Mesendoderm (in vitro differentiated cells): ENCODE measurements at regions not wholly inside any gene's neighbourhood (a gene's known extent, or its start where the extent isn't known, plus 50 kb on each side); places are given as distances from the start of the nearest gene placed in this dataset.

Experiments
- DNase-seq: peaks from one replicate; pipeline ENCODE4 v3.0.0; 2013
- H2AK5ac ChIP-seq: 2 replicates; pipeline ENCODE4 v1.6.1; 2013; ENCODE audit warnings: low read length, inconsistent platforms
- H2BK120ac ChIP-seq: 2 replicates; pipeline ENCODE4 v1.6.1; 2013; ENCODE audit warnings: low read depth, mild to moderate bottlenecking, low read length, moderate library complexity, mixed read lengths
- H2BK15ac ChIP-seq: replicated peaks from 2 replicates; pipeline ENCODE4 v1.6.1; 2013; ENCODE audit warnings: low read depth, mild to moderate bottlenecking, moderate library complexity
- H2BK5ac ChIP-seq: 2 replicates; pipeline ENCODE4 v1.6.1; 2013; ENCODE audit warnings: low read length, inconsistent platforms
- H3K18ac ChIP-seq: 2 replicates; pipeline ENCODE4 v1.6.1; 2013; ENCODE audit warnings: mild to moderate bottlenecking, low read length, mixed read lengths
- H3K23ac ChIP-seq: one replicate; pipeline ENCODE4 v1.6.1; 2013; ENCODE audit warnings: low read length
- H3K27ac ChIP-seq: 2 replicates; pipeline ENCODE4 v1.5.1; 2013; ENCODE audit warnings: low read depth, mild to moderate bottlenecking, inconsistent platforms, low read length, moderate library complexity
- H3K27me3 ChIP-seq: 2 replicates; pipeline ENCODE4 v1.6.1; 2013; ENCODE audit warnings: low read length, control low read depth, mild to moderate bottlenecking, inconsistent platforms; ENCODE audit not compliant: insufficient read depth, poor library complexity
- H3K36me3 ChIP-seq: 2 replicates; pipeline ENCODE4 v1.6.1; 2013; ENCODE audit warnings: low read length, inconsistent platforms; ENCODE audit not compliant: control insufficient read depth, insufficient read depth
- H3K4ac ChIP-seq: one replicate; pipeline ENCODE4 v1.6.1; 2013; ENCODE audit warnings: low read depth, mild to moderate bottlenecking, low read length, moderate library complexity
- H3K4me1 ChIP-seq: 2 replicates; pipeline ENCODE4 v1.6.1; 2013; ENCODE audit warnings: low read depth, low read length, inconsistent platforms; ENCODE audit not compliant: control insufficient read depth
- H3K4me2 ChIP-seq: 2 replicates; pipeline ENCODE4 v1.6.1; 2013; ENCODE audit warnings: low read length
- H3K4me3 ChIP-seq: 2 replicates; pipeline ENCODE4 v1.5.1; 2013; ENCODE audit warnings: mild to moderate bottlenecking, low read length
- H3K56ac ChIP-seq: one replicate; pipeline ENCODE4 v1.6.1; 2013; ENCODE audit warnings: low read length
- H3K79me1 ChIP-seq: 2 replicates; pipeline ENCODE4 v1.6.1; 2013; ENCODE audit warnings: low read length, inconsistent platforms
- H3K79me2 ChIP-seq: 2 replicates; pipeline ENCODE4 v1.6.1; 2013; ENCODE audit warnings: mild to moderate bottlenecking, low read length; ENCODE audit not compliant: control insufficient read depth, insufficient read depth
- H3K9ac ChIP-seq: 2 replicates; pipeline ENCODE4 v1.6.1; 2013; ENCODE audit warnings: low read length, inconsistent platforms
- H4K5ac ChIP-seq: one replicate; pipeline ENCODE4 v1.6.1; 2013; ENCODE audit warnings: low read length
- H4K8ac ChIP-seq: one replicate; pipeline ENCODE4 v1.6.1; 2013; ENCODE audit warnings: low read depth, mild to moderate bottlenecking, control low read depth, low read length, moderate library complexity
- WGBS: extraction: QIAGEN DNeasy Blood & Tissue Kit; methylation state at CpG from one replicate; pipeline ENCODE4 v1.1.7; 2013; ENCODE audit warnings: low lambda C conversion rate, missing lambda C conversion rate; ENCODE audit not compliant: insufficient coverage; ENCODE audit errors: extremely low coverage; 5-methylcytosine and 5-hydroxymethylcytosine counted together

GRCh38 chr12:91901381-91902074 lies 244.1 kb downstream of the BTG1 start:
- Histone ChIP-seq H3K4me3 (no peak overlapping the region), H2BK120ac (no peak overlapping the region), H3K36me3 (no peaks in the 10 kb centered on the region), H4K8ac (no peak overlapping the region), H3K27ac (no peak overlapping the region), H3K27me3 (no peaks in the 10 kb centered on the region), H3K56ac (no peak overlapping the region), H3K79me1 (no peaks in the 10 kb centered on the region), H2AK5ac (no peak overlapping the region), H3K23ac (no peak overlapping the region), H2BK15ac (no peak overlapping the region), H3K79me2 (no peaks in the 10 kb centered on the region), H2BK5ac (no peak overlapping the region), H3K4ac (no peak overlapping the region), H3K4me1 (no peaks in the 10 kb centered on the region), H4K5ac (no peak overlapping the region), H3K9ac (no peak overlapping the region), H3K4me2 (no peak overlapping the region), H3K18ac (no peak overlapping the region)
- DNase-seq, result no peak
- no CpG with 5 or more reads among the region's 3 CpGs for WGBS

- no peak overlapping the region for H3K23ac ChIP-seq
- H2AK5ac ChIP-seq, result no peak overlapping the region
- no peak for DNase-seq
- no peak overlapping the region for H2BK5ac ChIP-seq
- H2BK15ac ChIP-seq, result no peak overlapping the region
- no peaks in the 10 kb centered on the region for H3K27me3 ChIP-seq
- no peak overlapping the region for H3K9ac ChIP-seq
- no peak overlapping the region for H3K56ac ChIP-seq
- H3K18ac ChIP-seq, result no peak overlapping the region
- no peaks in the 10 kb centered on the region for H3K4me1 ChIP-seq
- no peaks in the 10 kb centered on the region for H3K36me3 ChIP-seq
- no peak overlapping the region for H3K27ac ChIP-seq
- H3K79me2 ChIP-seq, result no peaks in the 10 kb centered on the region
- no peaks in the 10 kb centered on the region for H3K79me1 ChIP-seq
- no peak overlapping the region for H3K4me2 ChIP-seq
- no peak overlapping the region for H4K5ac ChIP-seq
- no peak overlapping the region for H4K8ac ChIP-seq
- no peak overlapping the region for H3K4ac ChIP-seq
- H3K4me3 ChIP-seq, result no peak overlapping the region
- H2BK120ac ChIP-seq, result no peak overlapping the region
These were observed 244.7 kb downstream of the BTG1 start for GRCh38 chr12:91900971-91901370.

- no peak for DNase-seq
- Histone ChIP-seq H3K27ac (no peak overlapping the region), H3K79me1 (no peaks in the 10 kb centered on the region), H3K79me2 (no peaks in the 10 kb centered on the region), H2BK120ac (no peak overlapping the region), H3K4me2 (no peak overlapping the region), H2BK15ac (no peak overlapping the region), H3K4me3 (no peak overlapping the region), H3K4ac (no peak overlapping the region), H4K8ac (no peak overlapping the region), H3K4me1 (no peaks in the 10 kb centered on the region), H2BK5ac (no peak overlapping the region), H3K9ac (no peak overlapping the region), H3K56ac (no peak overlapping the region), H3K36me3 (no peaks in the 10 kb centered on the region), H3K23ac (no peak overlapping the region), H3K18ac (no peak overlapping the region), H4K5ac (no peak overlapping the region), H2AK5ac (no peak overlapping the region), H3K27me3 (no peaks in the 10 kb centered on the region)
- WGBS, result no CpG with 5 or more reads among the region's 1 CpG
These were observed 246.6 kb downstream of the BTG1 start for GRCh38 chr12:91899056-91899455.

GRCh38 chr12:91897025-91897515 lies 248.6 kb downstream of the BTG1 start:
- DNase-seq, result no peak
- no peaks in the 10 kb centered on the region for H3K79me1 ChIP-seq
- no peak overlapping the region for H4K5ac ChIP-seq
- no peak overlapping the region for H3K56ac ChIP-seq
- H4K8ac ChIP-seq, result no peak overlapping the region
- no peaks in the 10 kb centered on the region for H3K79me2 ChIP-seq
- H3K27ac ChIP-seq, result no peak overlapping the region
- no peaks in the 10 kb centered on the region for H3K36me3 ChIP-seq
- no CpG with 5 or more reads among the region's 5 CpGs for WGBS
- no peak overlapping the region for H3K4me2 ChIP-seq
- H2BK5ac ChIP-seq, result no peak overlapping the region
- H3K4me3 ChIP-seq, result no peak overlapping the region
- no peak overlapping the region for H3K9ac ChIP-seq
- no peak overlapping the region for H3K18ac ChIP-seq
- H3K23ac ChIP-seq, result no peak overlapping the region
- H2BK120ac ChIP-seq, result no peak overlapping the region
- H3K27me3 ChIP-seq, result no peaks in the 10 kb centered on the region
- no peaks in the 10 kb centered on the region for H3K4me1 ChIP-seq
- no peak overlapping the region for H2BK15ac ChIP-seq
- no peak overlapping the region for H3K4ac ChIP-seq
- no peak overlapping the region for H2AK5ac ChIP-seq

GRCh38 chr12:91896286-91897024 lies 249.2 kb downstream of the BTG1 start:
- no peak overlapping the region for H3K4me3 ChIP-seq
- H2BK5ac ChIP-seq, result no peak overlapping the region
- DNase-seq, result no peak

More at GRCh38 chr12:91896286-91897024, 249.2 kb downstream of the BTG1 start:
- Histone ChIP-seq H3K18ac (no peak overlapping the region), H2BK15ac (no peak overlapping the region), H3K4me2 (no peak overlapping the region), H3K27me3 (no peaks in the 10 kb centered on the region), H3K79me1 (no peaks in the 10 kb centered on the region), H4K8ac (no peak overlapping the region), H2AK5ac (no peak overlapping the region), H3K56ac (no peak overlapping the region), H3K4ac (no peak overlapping the region), H3K4me1 (no peaks in the 10 kb centered on the region), H3K79me2 (no peaks in the 10 kb centered on the region), H3K27ac (no peak overlapping the region), H3K9ac (no peak overlapping the region), H3K36me3 (no peaks in the 10 kb centered on the region), H3K23ac (no peak overlapping the region), H2BK120ac (no peak overlapping the region), H4K5ac (no peak overlapping the region)
- WGBS, result no CpG with 5 or more reads among the region's 5 CpGs
